ENCODE measurements at regions not wholly inside any gene's neighbourhood (a gene's known extent, or its start where the extent isn't known, plus 50 kb on each side); places are given as distances from the start of the nearest gene placed in this dataset.

GRCh38 chr3:64895106-64895990 lies 207.5 kb upstream of the ADAMTS9 start:
- no peaks in the 10 kb centered on the region for H3K9me3 ChIP-seq (ENCODE audit: control insufficient read depth in 1 of 2, insufficient read depth in 1 of 2, low read depth in 1 of 2, low read length in 2 of 2)
- H3K4me2 ChIP-seq (ENCODE audit: low read length) = no peak overlapping the region
- no peaks in the 10 kb centered on the region for H3K9me2 ChIP-seq (ENCODE audit: insufficient read depth)
- intact Hi-C loops (cut with micrococcal nuclease) = no loop called here
- no TSS peak for BruUV-seq (replicated peaks)
- no peaks in the 10 kb centered on the region for H3K4me1 ChIP-seq (ENCODE audit: control insufficient read depth in 1 of 2, insufficient read depth in 2 of 2, low read length in 2 of 2)
- H3K27me3 ChIP-seq (ENCODE audit: insufficient read depth, low read length) = no peaks in the 10 kb centered on the region
- no peak for TF ChIP-seq JUND (IDR thresholded peaks at IDR 0.05)
- no peaks in the 10 kb centered on the region for H4K20me1 ChIP-seq (ENCODE audit: insufficient read depth)
- H3K27ac ChIP-seq (ENCODE audit: low read depth, low read length) = no peak overlapping the region
- H2AFZ ChIP-seq (ENCODE audit: low read depth, low read length, poor library complexity, severe bottlenecking) = no peak overlapping the region
- ATAC-seq (no peak), DNase-seq (ENCODE audit: low read depth, low spot score) (no peak)
- no peaks in the 10 kb centered on the region for H3K79me2 ChIP-seq (ENCODE audit: insufficient read depth, low read length)
- no peaks in the 10 kb centered on the region for H3K36me3 ChIP-seq (ENCODE audit: control insufficient read depth in 1 of 2, insufficient read depth in 2 of 2, low read length in 2 of 2)
- RAD21 ChIA-PET (ENCODE audit: low non-redundant PET in 1 of 2, low total read pairs in 2 of 2, uncharacterized antibody in 2 of 2, unreplicated experiment in 2 of 2) = no interaction called here
- H3K4me3 ChIP-seq (replicated peaks in 1 of 2; ENCODE audit: low read depth in 1 of 2, low read length in 2 of 2) = no peak overlapping the region
- POLR2A ChIA-PET = no interaction called here
- H3K9ac ChIP-seq (ENCODE audit: low read length) = no peak overlapping the region
- CTCF ChIA-PET = no interaction called here

DNA sequence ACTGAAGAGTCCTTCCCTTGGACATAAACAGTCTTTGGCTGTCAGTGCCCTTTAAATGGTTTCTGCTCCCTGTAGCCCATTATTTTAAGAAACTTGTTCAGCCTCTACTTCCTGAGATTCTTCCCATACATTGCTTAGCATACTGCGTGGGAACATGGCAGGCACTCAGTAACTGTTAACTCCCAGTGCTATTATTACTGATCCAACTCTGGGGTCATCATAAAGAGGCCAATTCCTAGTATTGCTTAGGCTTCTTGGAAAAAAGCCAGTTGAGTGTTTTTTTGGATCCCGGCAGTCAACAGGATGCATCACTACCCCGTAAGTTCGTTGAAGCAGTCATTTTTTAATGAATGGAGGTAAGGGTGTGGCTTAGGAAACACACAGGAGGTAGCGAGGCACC lies 206.2 kb upstream of the ADAMTS9 start:
- CTCF ChIA-PET = no interaction called here

More for the DNA sequence above, 206.2 kb upstream of the ADAMTS9 start:
- no TSS peak for BruUV-seq (replicated peaks)
- H3K36me3 ChIP-seq (ENCODE audit: control insufficient read depth in 1 of 2, insufficient read depth in 2 of 2, low read length in 2 of 2) = no peaks in the 10 kb centered on the region
- no peak overlapping the region for H3K4me3 ChIP-seq (replicated peaks in 1 of 2; ENCODE audit: low read depth in 1 of 2, low read length in 2 of 2)
- ATAC-seq (no peak), DNase-seq (ENCODE audit: low read depth, low spot score) (no peak)
- no peak overlapping the region for H2AFZ ChIP-seq (ENCODE audit: low read depth, low read length, poor library complexity, severe bottlenecking)
- no peaks in the 10 kb centered on the region for H3K79me2 ChIP-seq (ENCODE audit: insufficient read depth, low read length)
- ChIA-PET RAD21 (ENCODE audit: low non-redundant PET in 1 of 2, low total read pairs in 2 of 2, uncharacterized antibody in 2 of 2, unreplicated experiment in 2 of 2) (no interaction called here), POLR2A (no interaction called here)
- H3K4me2 ChIP-seq (ENCODE audit: low read length) = no peak overlapping the region
- no peak for TF ChIP-seq EGR1 (IDR thresholded peaks at IDR 0.05; ENCODE audit: low read depth)
- no peak for TF ChIP-seq CEBPB (IDR thresholded peaks at IDR 0.05; ENCODE audit: low read depth)
- TF ChIP-seq SIN3A (IDR thresholded peaks at IDR 0.05; ENCODE audit: low read depth) = no peak
- TF ChIP-seq ZFX (IDR thresholded peaks at IDR 0.05) = no peak
- TF ChIP-seq RAD21 (IDR thresholded peaks at IDR 0.05; ENCODE audit: low read depth) = no peak
- TF ChIP-seq CTCF (IDR thresholded peaks at IDR 0.05 in 2 of 3, conservative IDR thresholded peaks at IDR 0.05 in 1 of 3; ENCODE audit: borderline replicate concordance in 1 of 3, insufficient read depth in 1 of 3, low read depth in 2 of 3, low read length in 2 of 3) = no peak
- TF ChIP-seq, protein P1, sequence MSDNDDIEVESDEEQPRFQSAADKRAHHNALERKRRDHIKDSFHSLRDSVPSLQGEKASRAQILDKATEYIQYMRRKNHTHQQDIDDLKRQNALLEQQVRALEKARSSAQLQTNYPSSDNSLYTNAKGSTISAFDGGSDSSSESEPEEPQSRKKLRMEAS (IDR thresholded peaks at IDR 0.05) = no peak
- TF ChIP-seq ZNF274 (IDR thresholded peaks at IDR 0.05; ENCODE audit: low read depth, low read length) = no peak
- no peak overlapping the region for H3K27ac ChIP-seq (ENCODE audit: low read depth, low read length)
- no peaks in the 10 kb centered on the region for H3K9me3 ChIP-seq (ENCODE audit: control insufficient read depth in 1 of 2, insufficient read depth in 1 of 2, low read depth in 1 of 2, low read length in 2 of 2)
- no peaks in the 10 kb centered on the region for H3K9me2 ChIP-seq (ENCODE audit: insufficient read depth)
- H4K20me1 ChIP-seq (ENCODE audit: insufficient read depth) = no peaks in the 10 kb centered on the region
- intact Hi-C loops (cut with micrococcal nuclease) = no loop called here
- no peaks in the 10 kb centered on the region for H3K4me1 ChIP-seq (ENCODE audit: control insufficient read depth in 1 of 2, insufficient read depth in 2 of 2, low read length in 2 of 2)
- 0 out of 2 replicates have a peak, but pooled peaks cover 4% of the 10 kb centered on the region for H3K27me3 ChIP-seq (ENCODE audit: insufficient read depth, low read length)
- H3K9ac ChIP-seq (ENCODE audit: low read length) = no peak overlapping the region
